HEK293 (cell line): ENCODE measurements at regions not wholly inside any gene's neighbourhood (a gene's known extent, or its start where the extent isn't known, plus 50 kb on each side); places are given as distances from the start of the nearest gene placed in this dataset.

Source experiments
- CTCF ChIA-PET: fragments of 350-600 bp; formaldehyde crosslinking; extraction: SDS; loops from one replicate; lab custom pipeline; 2021; ENCODE audit warnings: antibody characterized with exemption; lab: Yijun Ruan, JAX
- POLR2A ChIA-PET: fragments of 300-600 bp; formaldehyde crosslinking; extraction: SDS; loops from one replicate; lab custom pipeline; 2020; ENCODE audit warnings: antibody characterized with exemption, inconsistent platforms; lab: Yijun Ruan, JAX
- H3K27ac ChIP-seq: fragments of 200-500 bp; sonication (Bioruptor generic); 2 replicates; pipeline ENCODE4 v1.5.1; 2014; ENCODE audit warnings: low read depth, low read length, control low read depth, inconsistent platforms; ENCODE audit errors: extremely low read depth
- H3K36me3 ChIP-seq, 2 experiments: fragments of 200-500 bp in 1 of 2; sonication (Bioruptor generic) in 1 of 2; 1 replicate in 1 of 2; 2 replicates in 1 of 2; pipeline ENCODE4 v1.5.1; 2014 to 2017; ENCODE audit warnings: inconsistent platforms in 2 of 2, low read length in 2 of 2; ENCODE audit not compliant: control insufficient read depth in 2 of 2, insufficient read depth in 1 of 2
- H3K4me1 ChIP-seq: fragments of 200-500 bp; sonication (Bioruptor generic); 2 replicates; pipeline ENCODE4 v1.5.1; 2014; ENCODE audit warnings: mild to moderate bottlenecking, low read length, inconsistent platforms; ENCODE audit not compliant: control insufficient read depth, insufficient read depth
- H3K4me3 ChIP-seq: 2 replicates; pipeline ENCODE4 v1.5.1; 2011; ENCODE audit warnings: low read depth, mild to moderate bottlenecking, control low read depth, low read length, moderate library complexity
- H3K9me3 ChIP-seq: fragments of 200-500 bp; sonication (Bioruptor generic); 2 replicates; pipeline ENCODE4 v1.5.1; 2014; ENCODE audit warnings: low read depth, low read length, inconsistent platforms; ENCODE audit not compliant: control insufficient read depth, insufficient read depth
- KLF1 ChIP-seq: fragments of 450-650 bp; formaldehyde crosslinking; IDR thresholded peaks from 2 replicates; pipeline ENCODE4 v1.5.1; 2016; ENCODE audit warnings: missing biosample characterization, missing genetic modification characterization
- MZF1 ChIP-seq: fragments of 450-650 bp; formaldehyde crosslinking; IDR thresholded peaks from 2 replicates; pipeline ENCODE4 v1.5.1; 2017; ENCODE audit warnings: missing biosample characterization, missing genetic modification characterization, borderline replicate concordance
- REST ChIP-seq: fragments of 450-650 bp; formaldehyde crosslinking; IDR thresholded peaks from 2 replicates; pipeline ENCODE4 v1.5.1; 2016; ENCODE audit warnings: missing biosample characterization, missing genetic modification characterization
- SETDB1 ChIP-seq: IDR thresholded peaks from one replicate; pipeline ENCODE4 v1.6.1; 2017; ENCODE audit warnings: mild to moderate bottlenecking, low read length, moderate library complexity, mixed read lengths; ENCODE audit not compliant: insufficient read length
- ZBTB26 ChIP-seq: fragments of 450-650 bp; formaldehyde crosslinking; optimal IDR thresholded peaks from 2 replicates; pipeline ENCODE3; 2016; ENCODE audit warnings: missing biosample characterization, mild to moderate bottlenecking, missing genetic modification characterization
- ZNF354C ChIP-seq: fragments of 450-650 bp; formaldehyde crosslinking; IDR thresholded peaks from 2 replicates; pipeline ENCODE4 v1.5.1; 2016; ENCODE audit warnings: missing biosample characterization, missing genetic modification characterization, low read depth, borderline replicate concordance
- ZNF423 ChIP-seq: fragments of 450-650 bp; formaldehyde crosslinking; IDR thresholded peaks from 2 replicates; pipeline ENCODE4 v1.5.1; 2016; ENCODE audit warnings: missing biosample characterization, missing genetic modification characterization
- ZNF48 ChIP-seq: fragments of 450-650 bp; formaldehyde crosslinking; IDR thresholded peaks from 2 replicates; pipeline ENCODE4 v1.5.1; 2016; ENCODE audit warnings: missing biosample characterization, missing genetic modification characterization
- ZNF518A ChIP-seq: fragments of 450-650 bp; formaldehyde crosslinking; conservative IDR thresholded peaks from 2 replicates; pipeline ENCODE4 v1.5.1; 2016; ENCODE audit warnings: low read depth, missing biosample characterization, missing genetic modification characterization
- ZSCAN18 ChIP-seq: fragments of 450-650 bp; formaldehyde crosslinking; IDR thresholded peaks from 2 replicates; pipeline ENCODE4 v1.5.1; 2016; ENCODE audit warnings: missing biosample characterization, missing genetic modification characterization

- H3K27ac ChIP-seq, result no peak overlapping the region
- no peaks in the 10 kb centered on the region for H3K36me3 ChIP-seq
- ChIA-PET CTCF (interaction anchor here (0.6 to 1.2 kb wide), 2 partner anchors 11 to 47 kb away, joined by 4 read pairs; no protein-coding TSS in a partner anchor), POLR2A (no interaction called here)
- H3K4me1 ChIP-seq, result peaks cover 5% of the 10 kb centered on the region
- no peaks in the 10 kb centered on the region for H3K9me3 ChIP-seq
- no peak for TF ChIP-seq ZNF48 (tag by site-specific recombination)
- no peak for TF ChIP-seq MZF1
- no peak for TF ChIP-seq ZSCAN18 (tag by site-specific recombination)
- TF ChIP-seq ZNF423 (tag by site-specific recombination), result no peak
- no peak for TF ChIP-seq REST (tag by site-specific recombination)
- TF ChIP-seq KLF1 (tag by site-specific recombination), result no peak
- no peak for TF ChIP-seq ZBTB26
- TF ChIP-seq ZNF354C (tag by site-specific recombination), result no peak
- TF ChIP-seq ZNF518A (tag by site-specific recombination), result no peak
- no peak for TF ChIP-seq SETDB1
- TF ChIP-seq, all 188 proteins: peak for 0
- H3K4me3 ChIP-seq, result no peak overlapping the region
These were observed 98.5 kb downstream of the METRNL start for GRCh38 chr17:83177611-83178532.
